CD1c-positive myeloid dendritic cell (primary cell): ENCODE measurements at regions not wholly inside any gene's neighbourhood (a gene's known extent, or its start where the extent isn't known, plus 50 kb on each side); places are given as distances from the start of the nearest gene placed in this dataset.

Experiments
- DNase-seq: peaks from one replicate; pipeline ENCODE4 v3.0.0-alpha.2; 2016; ENCODE audit errors: extremely low spot score

DNA sequence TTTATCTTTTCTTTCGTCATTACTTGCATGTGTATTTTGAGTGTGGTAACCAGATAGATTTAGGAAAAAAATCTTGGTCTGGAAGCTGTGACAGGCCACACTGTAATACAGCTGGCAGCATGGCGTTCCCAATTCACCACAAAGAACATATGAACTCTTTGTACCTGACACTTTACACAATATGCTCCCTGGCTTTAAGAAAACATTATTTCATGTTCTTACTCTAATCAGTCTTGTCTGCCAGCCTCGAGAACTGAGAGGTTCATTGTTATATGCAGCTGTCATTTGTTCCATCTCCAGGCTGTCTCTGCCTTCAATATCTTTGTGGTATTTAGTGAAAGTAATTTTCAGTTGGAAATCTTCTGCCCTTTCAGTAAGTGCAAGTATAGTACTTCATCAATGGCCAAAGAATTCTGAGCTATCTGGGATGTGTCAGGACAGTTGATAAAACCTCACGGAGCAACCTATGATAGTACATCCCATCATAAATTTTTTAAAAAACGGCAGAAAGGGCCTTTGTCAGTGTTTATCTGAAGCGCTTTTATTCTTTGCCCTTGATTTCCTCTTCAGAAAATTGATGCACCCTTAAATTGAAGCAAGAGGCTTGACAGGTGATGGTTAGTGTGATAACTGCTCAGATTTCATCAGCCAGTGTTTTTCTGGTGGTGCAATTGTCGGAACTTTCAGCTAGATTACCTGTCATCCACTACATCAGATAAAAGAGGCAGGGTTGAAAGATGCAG, 146.3 kb upstream of the SP8 start:
- no peak for DNase-seq

DNA sequence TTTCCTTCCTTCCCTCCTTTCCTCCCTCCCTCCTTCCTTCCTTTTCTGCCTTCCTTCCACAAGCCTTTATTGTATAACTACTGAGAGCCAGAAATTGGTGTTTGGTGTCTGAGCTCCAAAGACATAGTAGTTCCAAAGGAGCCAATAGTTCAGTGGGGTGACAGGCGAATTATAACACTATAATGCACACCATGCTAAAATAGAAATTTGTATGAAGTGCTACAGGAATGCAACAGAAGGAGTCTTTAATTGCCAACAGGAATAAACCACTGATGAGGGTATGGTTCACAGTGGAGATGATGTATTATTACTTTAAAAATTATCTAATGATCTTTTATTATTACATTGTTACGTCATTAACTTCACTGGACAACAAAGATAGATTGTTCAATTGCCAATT, 158.8 kb upstream of the SP8 start:
- DNase-seq, result no peak

DNA sequence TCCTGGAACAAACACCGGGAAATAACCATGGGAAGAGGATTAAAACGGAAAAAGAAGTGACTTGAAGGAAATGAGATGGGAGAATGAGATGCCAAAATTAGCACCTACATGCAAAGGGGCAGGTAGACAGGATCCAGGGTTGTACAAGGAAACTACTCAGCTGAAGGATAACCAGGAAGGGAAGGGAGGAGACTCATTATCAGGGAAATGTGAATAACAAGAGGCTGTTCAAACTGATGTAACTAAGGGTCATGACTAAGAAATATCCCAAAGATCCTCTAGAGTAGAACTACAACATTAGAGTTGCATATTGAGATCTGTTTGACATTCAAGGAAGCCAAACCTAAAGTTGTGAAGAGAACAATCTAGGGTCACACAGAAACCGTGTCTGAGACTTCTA, 166.2 kb upstream of the SP8 start:
- no peak for DNase-seq

DNA sequence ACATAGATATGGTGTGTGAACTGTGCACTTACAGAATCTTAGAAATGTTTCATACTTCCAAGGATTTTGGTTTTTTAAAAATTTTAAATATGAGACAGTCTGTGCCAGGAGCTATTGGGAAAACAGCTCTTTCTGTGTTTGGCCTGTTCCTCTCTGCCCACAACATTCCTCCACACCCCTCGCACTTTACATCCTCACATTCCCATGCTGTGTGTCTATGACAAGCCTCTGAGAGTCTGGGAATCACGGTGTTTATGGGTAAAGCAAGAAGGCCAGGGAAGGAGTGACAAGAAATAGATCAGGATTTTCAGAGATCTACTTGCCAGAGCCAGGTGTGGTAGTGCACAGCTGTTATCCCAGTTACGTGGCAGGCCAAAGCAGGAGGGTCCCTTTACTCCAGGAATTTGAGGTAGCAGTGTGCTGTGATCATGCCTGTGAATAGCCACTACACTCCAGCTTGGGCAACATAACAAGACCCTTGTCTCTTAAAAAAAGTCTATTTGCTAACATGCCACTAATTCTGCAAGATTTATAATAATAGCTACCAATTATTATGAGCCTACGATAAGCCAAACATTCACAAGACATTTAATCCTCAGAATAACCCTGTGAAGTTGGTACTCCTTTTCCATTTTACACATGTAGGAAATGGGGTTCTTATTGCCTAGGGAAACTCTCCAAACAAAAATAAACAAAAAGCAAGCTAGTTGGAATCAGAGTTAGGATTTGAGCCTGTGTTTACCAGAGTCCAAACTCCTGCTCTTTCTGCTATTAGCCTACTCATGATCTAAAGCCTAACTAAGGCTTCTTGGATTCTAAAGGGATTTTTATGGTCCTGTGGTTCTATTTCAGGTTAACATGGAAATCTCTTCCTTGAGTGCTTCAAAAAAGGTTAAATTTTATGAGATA, 168.3 kb upstream of the SP8 start:
- DNase-seq, result no peak

DNA sequence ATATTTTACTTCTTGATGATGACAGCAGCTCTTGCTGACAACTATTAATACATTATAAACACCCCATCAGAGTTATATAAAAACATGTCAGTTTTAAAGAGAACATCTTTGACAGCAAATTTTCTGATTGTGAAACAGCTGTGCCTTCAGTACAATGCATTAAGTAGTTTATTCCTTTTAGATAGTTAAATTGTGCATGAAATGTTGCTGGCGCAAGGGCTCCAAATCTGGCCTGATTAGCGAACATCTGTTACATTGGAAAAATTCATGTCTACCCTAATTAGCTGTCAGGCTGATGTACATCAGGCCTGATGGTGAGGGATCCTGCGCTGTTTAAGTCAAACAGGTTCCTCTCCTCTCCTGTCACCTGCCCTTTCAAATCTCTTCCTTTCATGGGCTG, 171.9 kb upstream of the SP8 start:
- DNase-seq, result no peak

DNA sequence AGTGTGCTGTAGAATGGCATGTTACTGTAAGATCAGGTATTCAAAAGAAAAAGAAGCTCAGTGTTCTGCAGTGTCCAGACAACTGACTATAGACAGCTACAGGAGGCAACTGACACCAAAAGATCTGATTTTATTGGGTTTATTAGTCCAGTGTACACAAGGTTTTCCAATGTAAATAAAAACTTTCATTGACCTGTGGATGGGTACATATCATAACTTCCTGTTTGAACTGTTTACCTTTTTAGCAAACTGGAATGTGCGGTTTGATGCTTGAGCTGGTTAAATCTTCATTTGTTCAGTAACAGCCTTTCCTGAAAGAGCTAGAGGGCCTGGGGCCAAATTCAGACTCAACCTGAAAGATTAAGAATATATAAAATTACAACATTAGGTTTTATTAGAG, 172.6 kb upstream of the SP8 start:
- no peak for DNase-seq

DNA sequence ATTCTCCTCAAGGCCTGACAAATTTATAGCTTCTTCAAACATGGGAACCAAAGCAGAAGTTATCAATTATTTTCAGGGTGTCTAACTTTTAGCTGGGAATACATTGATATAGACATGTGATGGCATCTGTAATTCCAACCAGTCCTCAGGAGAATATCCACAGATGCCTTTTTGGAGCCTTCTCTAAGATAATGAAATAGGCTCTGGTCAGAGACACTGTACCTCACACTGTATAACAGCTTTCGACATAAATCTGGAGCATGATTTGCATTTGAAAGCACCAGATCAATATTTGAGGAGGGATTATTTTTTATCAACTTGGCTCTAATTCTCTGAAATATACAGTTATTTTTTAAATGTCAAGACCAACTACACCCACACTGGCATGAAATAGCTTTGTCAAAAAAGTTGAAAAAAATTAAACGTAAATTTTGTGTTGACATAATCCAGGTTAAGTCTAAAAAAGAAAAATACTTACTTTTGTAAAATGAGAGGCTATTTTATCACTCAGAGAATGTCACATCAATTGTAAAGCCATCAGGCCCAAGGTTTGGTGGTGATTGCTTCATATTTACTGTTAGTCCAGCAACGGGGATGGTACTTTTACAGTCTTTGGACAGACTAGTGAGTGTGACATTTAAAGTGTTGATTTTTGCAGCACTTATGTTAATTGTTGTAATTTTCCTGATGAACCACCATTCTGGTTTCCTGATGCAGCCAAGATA, 177.0 kb upstream of the SP8 start:
- no peak for DNase-seq

DNA sequence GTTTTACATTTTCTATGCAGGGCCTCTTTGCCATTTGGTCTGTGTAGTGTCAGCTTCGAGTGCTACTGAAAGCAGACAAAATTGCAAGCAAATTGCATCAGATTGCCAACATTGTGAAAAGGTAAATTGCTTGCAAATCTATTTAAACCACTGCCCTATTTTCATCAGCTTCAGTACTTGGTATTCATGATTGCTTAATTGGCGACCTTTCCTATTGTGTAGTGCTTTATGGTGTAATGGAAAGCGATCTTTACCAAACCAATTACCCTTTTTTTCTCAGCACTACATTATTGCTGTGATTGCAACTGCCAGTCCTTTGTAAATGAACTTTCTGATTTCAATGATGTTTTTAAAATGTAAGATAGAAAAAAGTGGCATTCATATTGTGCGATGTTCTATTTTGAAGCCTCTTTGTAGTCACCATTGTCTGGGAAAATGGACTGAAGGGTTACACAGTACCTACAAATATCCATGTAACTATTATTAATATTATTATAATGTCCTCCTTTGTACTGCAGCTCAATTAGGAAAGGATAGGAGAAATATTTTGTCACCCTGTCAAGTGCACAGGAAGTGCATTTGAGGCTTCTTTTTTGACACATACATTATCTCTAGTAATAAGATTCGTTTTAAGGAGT, 177.7 kb upstream of the SP8 start:
- no peak for DNase-seq

DNA sequence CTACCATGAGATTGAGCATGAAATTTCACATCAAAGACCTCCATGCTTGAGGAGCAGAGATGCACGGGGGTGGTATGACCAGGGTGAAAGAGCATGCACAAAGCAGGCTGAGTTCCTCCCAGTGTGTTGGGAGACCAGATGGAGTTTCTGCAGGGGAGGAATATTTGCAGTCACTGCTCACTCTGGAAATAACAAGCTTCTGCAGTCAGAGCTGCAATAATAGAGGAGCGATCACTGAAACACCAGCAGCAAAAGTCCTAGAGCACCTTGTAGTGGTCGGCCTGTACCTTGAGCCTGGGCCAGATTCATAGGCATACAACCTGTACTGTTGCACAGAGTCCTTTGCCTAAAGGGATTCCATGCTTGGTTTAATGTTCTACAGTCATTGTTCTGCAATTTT, 184.5 kb upstream of the SP8 start:
- DNase-seq, result no peak

DNA sequence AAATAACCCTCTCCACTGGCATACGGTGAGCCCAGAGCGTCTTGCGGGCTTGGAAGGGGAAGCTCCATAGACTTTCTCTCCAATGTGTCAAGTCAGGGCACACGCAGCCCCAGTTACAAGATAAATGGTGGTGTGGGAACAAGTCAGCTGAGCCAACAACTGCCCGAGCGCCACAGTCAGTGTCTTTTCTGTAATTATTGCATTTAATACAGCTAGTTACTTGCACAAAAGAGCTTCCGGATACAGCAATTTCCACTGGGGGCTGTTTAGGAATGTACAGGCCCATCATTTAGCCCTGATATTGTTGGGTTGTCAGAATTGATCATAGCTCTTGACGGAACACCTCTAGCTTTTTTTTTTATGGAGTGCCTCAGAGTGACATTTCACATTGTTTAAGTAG, 193.5 kb upstream of the SP8 start:
- no peak for DNase-seq

DNA sequence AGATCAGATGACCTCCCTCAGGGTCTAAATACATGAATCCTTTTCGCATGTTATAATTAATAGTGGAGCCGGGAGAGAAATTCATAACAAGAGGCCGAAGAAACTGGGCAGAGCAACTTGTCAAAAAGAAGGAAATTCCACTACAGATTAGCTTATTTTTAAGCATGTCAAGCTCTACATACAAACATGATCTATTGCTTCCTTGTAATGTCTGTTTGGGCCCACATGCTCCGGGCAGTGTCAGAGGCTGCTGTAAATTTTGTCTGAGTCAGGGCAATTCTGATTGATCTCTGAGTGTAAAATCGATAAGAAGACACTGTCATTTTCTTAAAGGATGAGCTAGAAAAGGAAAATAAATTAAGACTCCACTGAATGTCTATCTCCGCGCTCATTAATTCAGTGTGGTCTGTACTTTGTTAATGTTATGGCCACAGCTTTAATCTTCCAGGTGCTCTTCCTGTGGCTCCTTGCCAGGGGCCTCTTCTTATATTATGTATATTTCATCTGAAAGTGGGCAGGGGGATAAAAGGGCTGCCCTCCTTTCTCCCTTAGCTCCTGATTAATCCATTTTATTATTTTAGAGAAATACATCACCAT, 194.1 kb upstream of the SP8 start:
- no peak for DNase-seq

DNA sequence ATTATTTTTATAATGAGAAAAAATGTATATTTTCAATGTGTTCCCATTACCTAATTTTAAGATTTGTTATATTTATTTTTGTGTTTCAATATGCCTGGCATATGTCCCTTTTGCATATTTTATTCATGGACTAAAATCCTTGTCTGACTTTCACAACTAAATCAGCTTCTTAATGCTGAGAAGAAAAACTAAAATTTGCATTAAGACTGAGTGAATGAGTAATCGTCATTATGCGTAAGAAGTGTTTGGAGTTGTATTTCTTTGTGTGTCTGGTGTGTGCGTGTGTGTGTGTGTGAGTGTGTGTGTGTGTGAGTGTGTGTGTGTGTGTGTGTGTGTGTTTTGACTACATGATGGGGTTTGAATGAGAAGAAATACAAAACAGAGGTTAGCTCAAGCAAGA, 201.7 kb upstream of the SP8 start:
- DNase-seq, result no peak

DNA sequence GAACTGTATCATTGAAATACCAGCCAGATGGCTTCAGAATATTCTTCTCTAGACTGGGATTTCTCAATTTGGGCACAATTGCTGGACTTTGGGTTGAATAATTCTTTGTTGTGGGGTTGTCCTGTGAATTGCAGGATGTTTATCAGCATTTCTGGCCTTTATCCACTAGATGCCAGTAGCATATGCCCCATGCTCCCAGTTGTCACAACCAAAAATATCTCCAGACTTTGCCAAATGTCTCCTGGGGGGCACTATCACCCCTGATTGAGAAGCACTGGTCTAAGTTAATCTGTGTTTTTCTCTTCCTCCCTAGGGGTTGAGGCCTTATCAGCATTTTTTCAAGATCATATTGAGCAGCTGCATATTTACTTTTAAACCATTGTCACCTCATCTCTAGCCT, 204.9 kb upstream of the SP8 start:
- DNase-seq, result no peak

DNA sequence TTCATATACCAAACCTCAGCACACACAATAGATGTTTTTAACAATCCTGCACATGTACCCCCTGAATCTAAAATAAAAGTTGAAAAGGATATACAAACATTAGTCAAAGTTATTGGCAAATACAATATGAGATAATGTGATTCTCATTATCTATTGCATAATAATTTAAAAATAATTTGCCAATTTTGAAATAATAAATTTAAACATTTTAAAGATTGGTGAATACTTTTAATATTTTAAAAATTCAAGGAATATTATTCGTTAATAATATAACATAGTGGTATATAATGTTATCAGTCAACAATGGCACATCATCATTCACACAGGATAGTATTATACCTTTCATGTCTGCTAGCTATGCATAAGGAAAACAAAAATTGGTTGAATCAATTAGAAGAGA, 207.0 kb upstream of the SP8 start:
- no peak for DNase-seq

DNA sequence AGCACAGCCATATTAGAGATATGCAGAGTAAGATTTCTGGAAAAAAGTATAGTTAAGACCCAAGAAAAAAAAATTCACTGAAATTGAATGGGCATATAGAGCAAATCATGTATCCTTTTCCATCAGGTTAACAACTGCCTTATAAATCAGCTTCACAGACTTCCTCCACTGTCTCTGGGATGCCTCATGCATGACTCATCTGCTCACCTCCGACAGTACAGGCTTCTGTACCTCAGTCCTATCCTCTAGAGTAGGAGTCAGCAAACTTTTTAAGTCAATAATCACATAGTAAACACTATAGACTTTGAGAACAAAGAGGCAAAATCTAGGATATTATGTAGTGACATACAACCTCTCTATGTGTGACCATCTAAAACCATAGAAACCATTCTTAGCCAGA, 211.6 kb upstream of the SP8 start:
- no peak for DNase-seq

DNA sequence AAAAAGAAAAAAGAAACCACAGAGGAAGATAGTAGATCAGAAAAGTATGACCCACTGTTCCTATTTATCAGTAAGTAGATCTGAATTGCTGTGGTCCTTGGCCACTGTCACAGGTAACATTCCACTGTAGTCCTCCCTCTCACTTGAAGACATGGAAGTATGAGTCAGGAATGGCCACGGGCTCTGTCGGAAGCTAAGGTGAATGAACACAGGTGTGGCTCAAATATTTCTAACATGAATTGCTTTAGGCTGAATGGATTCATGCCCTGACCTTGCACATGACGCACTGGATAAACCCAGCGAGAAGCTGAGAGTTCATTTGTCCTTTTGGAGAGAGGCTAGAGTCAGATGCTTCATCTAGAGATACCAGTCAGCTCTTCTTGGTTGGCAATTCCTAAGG, 224.5 kb upstream of the SP8 start:
- no peak for DNase-seq

DNA sequence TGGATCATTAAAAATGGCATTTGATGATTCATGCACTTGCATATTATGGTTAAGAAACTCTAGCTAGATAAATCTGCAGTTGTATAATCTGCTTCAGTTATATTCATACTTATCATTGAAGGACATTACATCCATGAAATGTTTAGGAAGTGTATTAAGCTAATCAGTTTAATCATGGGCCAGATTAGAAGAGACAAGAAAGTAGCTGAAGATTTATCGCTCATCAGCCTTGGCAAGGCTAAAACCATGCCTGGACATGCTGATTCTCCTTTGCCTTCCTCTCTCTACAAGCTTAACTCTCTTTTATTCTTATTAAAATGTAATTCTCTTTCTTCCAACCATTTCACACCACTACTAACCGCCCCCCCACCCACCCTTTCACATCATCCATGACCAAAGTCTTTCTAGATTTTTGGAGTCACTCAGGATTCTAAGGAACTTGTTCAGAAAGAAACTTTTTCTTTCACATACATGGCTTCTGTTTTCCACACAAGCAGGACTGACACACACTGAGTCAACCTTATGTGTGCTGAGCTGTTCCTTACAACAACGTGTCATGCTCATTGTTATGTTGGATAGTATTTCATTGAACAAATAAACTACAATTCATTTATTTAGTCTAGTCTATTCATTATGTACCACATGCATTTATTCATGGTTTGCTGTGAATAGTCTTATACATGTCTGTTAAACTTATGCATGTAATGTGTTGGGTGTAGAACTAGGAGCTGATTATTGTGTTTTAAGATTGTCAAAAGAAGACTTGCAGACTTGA, 227.3 kb upstream of the SP8 start:
- DNase-seq, result no peak

DNA sequence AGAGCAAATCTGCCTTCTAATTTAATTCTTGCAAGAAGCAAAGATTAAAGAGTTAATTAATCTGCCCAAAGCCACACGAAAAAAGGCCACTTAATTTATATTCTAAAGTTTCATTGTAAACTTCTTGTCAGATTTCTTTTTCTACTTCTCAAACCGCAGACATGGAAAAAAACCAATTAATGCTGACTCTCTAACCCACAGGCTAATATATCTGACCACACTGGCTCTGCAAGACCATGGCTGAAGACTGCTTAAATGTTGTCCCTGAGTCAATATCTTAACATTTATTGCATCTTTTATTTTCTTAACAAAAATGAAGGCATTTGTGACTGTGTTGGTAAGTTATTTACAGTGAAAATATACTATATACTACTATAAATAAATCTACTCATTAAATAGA, 234.0 kb upstream of the SP8 start:
- DNase-seq, result no peak

DNA sequence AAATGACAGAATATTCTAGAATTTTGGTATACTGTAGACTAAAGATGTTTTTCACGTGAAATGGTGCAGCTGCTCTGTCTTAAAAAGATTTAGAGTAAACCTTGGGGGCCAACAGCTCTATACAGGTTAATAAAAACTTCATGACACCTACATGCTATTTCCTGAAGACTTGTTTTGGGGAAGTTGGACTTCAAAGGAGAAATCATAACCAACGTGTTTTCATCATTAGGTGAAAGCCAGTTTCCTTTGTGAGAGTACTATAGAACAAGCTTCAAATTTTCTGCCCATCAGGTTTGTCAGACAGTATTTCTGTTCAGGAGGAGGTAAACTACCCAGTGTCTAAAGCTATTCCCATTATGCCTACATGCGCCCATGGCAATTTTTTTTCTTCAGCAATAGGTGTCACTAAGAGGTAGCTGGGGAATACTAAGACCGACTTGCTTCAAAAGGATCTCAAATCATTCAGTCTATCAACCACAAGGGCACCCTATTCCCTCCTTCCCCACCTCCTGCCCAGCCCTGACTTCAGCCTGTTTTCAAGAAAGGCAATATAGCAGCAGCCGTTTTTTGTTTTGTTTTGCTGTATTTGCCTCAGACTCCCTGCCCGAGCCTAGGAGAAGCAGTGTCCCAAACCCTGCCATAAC, 237.3 kb upstream of the SP8 start:
- DNase-seq, result no peak

DNA sequence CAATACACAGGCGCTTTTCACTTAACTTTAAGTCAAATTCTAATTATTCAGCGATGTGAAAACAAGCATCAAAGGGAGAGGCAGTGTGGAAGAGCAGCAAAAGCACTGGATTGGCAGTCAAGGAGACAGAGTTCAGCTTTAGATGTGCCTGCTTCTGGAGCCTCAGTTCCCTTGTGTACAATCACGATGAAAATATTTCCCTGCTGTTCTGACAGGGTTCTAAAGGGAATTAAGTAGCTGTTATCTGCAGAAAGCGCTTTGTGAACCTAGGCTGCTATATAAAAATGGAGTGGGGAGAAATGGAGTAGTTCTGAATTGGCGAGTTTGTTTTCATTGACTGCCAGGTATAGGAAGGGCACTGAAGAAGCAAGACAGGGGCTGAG, 237.8 kb upstream of the SP8 start:
- no peak for DNase-seq

DNA sequence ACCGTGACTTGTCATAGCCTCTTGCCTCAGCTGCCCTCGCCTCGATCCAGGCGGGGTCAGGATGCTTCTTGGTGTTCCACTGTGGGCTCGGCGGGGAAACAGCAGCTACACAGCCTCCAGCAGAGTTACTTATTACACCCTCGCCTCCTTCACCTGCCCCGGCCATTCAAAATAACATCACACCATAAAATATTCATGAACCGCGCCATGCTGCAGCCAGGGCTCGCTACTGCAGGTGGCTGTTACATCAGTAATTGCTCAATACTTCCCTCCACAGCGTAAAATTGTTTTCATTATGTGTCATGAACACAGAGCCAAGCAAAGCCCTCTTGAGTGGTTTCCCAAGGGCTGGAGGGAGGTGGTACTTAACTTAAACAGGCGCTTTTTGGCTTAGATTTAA, 241.5 kb upstream of the SP8 start:
- DNase-seq, result no peak
